Heart right ventricle (tissue), 16 donors: ENCODE measurements at regions not wholly inside any gene's neighbourhood (a gene's known extent, or its start where the extent isn't known, plus 50 kb on each side); places are given as distances from the start of the nearest gene placed in this dataset.

Experiments used
- ATAC-seq, 8 donors: fragments of 200-7000 bp; cut with Tn5 transposase; one replicate each; pipeline ENCODE4 v1.9.1; 2020; ENCODE audit warnings: mild to moderate bottlenecking in 8 of 8, moderate library complexity in 8 of 8, moderate number of reproducible peaks in 1 of 8
- DNase-seq, 2 donors: peaks; one replicate each; pipeline ENCODE4 v3.0.0-alpha.2; 2020
- H3K27ac ChIP-seq, 10 donors: fragments of 200-600 bp; sonication (generic) in 2 of 10; one replicate each; pipeline versions ENCODE4 v1.5.0 to v1.8.0; 2020 to 2022; ENCODE audit warnings: mild to moderate bottlenecking in 3 of 10
- H3K27me3 ChIP-seq, 7 donors: fragments of 200-600 bp; one replicate each; pipeline ENCODE4 v1.8.0; 2021 to 2022; ENCODE audit warnings: mild to moderate bottlenecking in 2 of 7
- H3K36me3 ChIP-seq, 9 donors: fragments of 200-600 bp; sonication (generic) in 1 of 9; one replicate each; pipeline versions ENCODE4 v1.5.0 to v1.8.0; 2020 to 2022; ENCODE audit warnings: mild to moderate bottlenecking in 2 of 9
- H3K4me1 ChIP-seq, 9 donors: fragments of 200-600 bp; sonication (generic) in 1 of 9; one replicate each; pipeline versions ENCODE4 v1.5.0 to v1.8.0; 2020 to 2022; ENCODE audit warnings: mild to moderate bottlenecking in 4 of 9
- H3K4me3 ChIP-seq, 10 donors: fragments of 200-600 bp; sonication (generic) in 2 of 10; one replicate each; pipeline versions ENCODE4 v1.5.0 to v1.8.0; 2020 to 2022; ENCODE audit warnings: mild to moderate bottlenecking in 7 of 10, moderate library complexity in 2 of 10
- H3K9me3 ChIP-seq, 11 donors: fragments of 200-600 bp in 10 of 11; sonication (generic) in 2 of 11; one replicate each; pipeline versions ENCODE4 v1.5.0 to v1.8.0; 2013 to 2022; ENCODE audit warnings: mild to moderate bottlenecking in 2 of 11, control low read depth in 1 of 11, moderate library complexity in 1 of 11
- CTCF ChIP-seq, 9 donors: fragments of 200-600 bp; sonication (generic) in 2 of 9; IDR thresholded peaks; one replicate each; pipeline versions ENCODE4 v1.5.0 to v1.8.0; 2021 to 2022; ENCODE audit warnings: antibody characterized with exemption in 9 of 9, mild to moderate bottlenecking in 5 of 9, moderate library complexity in 1 of 9
- WGBS, 2 donors: extraction: QIAGEN DNeasy Blood & Tissue Kit; methylation state at CpG; one replicate each; pipeline ENCODE4 v1.1.7; 2013; ENCODE audit warnings: inconsistent platforms in 1 of 2; 5-methylcytosine and 5-hydroxymethylcytosine counted together
- intact Hi-C, 10 donors: fragments of 100-400 bp; cut with DNase I; formaldehyde crosslinking; loops; one replicate each; pipeline versions ENCODE4 v1.11.1 to v1.14.2; 2022
- donor health status: Arrhythmogenic right ventricular cardiomyopathy.
- donor health status: ischemic (EF 13 %, LVEDD 7.1; RV severe dilation, severe dysfunction).
- donor health status: healthy with polysubstance abuse.
- donor health status: DM: no; HTN: yes; CAD: no.
- donor health status: DM: no; HTN: no; CAD: no.
- donor health status: ischemic (EF 25% LVEDD 6.9; RV normal size, moderate dysfunction).
- donor health status: ischemic (EF 25% LVEDD 5.7; RV mildly dilated, moderate dysfunction).
- donor health status: healthy.
- donor health status: DM: yes; HTN: yes; CAD: no.
- donor health status: Ischemic cardiomyopathy.
- donor health status: ischemic (EF 35%, LVEDD 5.7; RV mildly dilated, moderate dysfunction).
- donor health status: nonischemic (EF 11% LVEDD 7.7; RV severe dilation, severe dysfunction).
- donor health status: DM: yes; HTN: yes; CAD: no.
- donor health status: PGD.
- donor health status: ischemic (EF 29% LVEDD 5.4; RV normal size, mild dysfunction).
- donor health status: nonischemic (EF 23%, LVEDD 6.1; RV moderate dilation, normal function).

DNA sequence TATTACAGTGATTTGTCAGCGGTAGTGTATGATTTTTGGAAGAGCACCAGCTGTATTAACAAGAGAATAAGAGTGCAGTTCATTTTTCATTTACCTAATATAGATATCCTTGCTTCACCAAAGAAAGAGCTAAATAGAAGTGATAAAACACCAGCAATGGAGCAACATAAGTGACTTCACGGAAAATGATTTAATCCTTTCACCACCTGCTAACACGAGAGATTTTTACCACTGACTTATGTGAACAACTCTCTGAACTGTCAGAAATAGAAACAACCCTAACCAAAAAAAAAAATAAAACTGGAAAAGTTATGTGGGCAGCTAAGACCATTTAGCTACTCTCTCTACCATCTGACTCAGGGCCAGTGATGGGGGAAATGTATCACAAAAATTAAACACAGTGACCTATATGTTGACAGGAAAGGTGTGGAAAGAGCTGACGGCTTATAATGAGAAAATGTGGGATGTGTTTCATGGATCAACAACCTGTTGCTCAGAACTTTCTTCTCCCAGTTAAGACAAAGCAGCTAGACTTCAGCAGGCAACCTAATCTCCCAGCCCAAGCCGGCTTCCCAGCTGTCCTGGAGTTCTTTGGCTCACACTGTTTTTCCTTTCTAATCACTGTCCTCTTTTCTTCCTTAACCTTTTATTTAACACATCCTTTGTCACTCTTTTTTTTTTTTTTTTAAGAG is 272.7 kb downstream of the SS18 start:
- Histone ChIP-seq H3K36me3 (no peaks in the 10 kb centered on the region), H3K4me1 (no peaks in the 10 kb centered on the region), H3K4me3 (no peak overlapping the region), H3K27ac (no peak overlapping the region), H3K27me3 (peaks cover 0 to 13% (median 0%) of the 10 kb centered on the region in 7 donors), H3K9me3 (peaks cover 0 to 3% (median 0%) of the 10 kb centered on the region in 11 donors)
- intact Hi-C loops, result no loop called here
- no peak for TF ChIP-seq CTCF (IDR thresholded peaks at IDR 0.05)
- WGBS, 2 donors, result 60 to 64% methylated on average over 5 of the region's 5 CpGs
- no peak for DNase-seq
- ATAC-seq, result no peak

DNA sequence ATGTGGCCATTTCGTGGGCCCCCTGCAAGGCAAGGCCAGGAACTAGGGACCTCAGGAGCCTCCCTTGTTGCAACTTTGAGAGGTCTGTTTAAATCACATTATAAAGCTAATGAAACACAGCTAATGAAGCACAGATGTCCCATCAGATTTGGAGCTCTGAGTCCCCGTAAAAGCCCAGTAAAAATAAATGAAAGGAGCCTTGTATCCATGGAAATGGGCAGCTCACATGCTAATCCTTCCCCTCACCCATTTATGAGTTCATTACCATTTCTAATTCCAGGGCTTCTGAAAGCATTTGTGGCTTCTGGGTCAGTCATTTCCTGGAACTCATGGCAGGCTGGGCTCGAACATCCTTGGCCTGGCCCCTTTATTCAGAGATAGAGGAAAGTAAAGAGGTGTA is 274.8 kb downstream of the SS18 start:
- Histone ChIP-seq H3K27me3 (peaks cover 0 to 13% (median 0%) of the 10 kb centered on the region in 7 donors), H3K27ac (no peak overlapping the region), H3K9me3 (no peaks in the 10 kb centered on the region), H3K36me3 (no peaks in the 10 kb centered on the region), H3K4me3 (no peak overlapping the region), H3K4me1 (no peaks in the 10 kb centered on the region)
- no peak for TF ChIP-seq CTCF (IDR thresholded peaks at IDR 0.05)
- ATAC-seq (no peak), DNase-seq (no peak)
- intact Hi-C loops, result no loop called here
- 86 to 87% methylated on average over 3 of the region's 3 CpGs for WGBS, 2 donors

DNA sequence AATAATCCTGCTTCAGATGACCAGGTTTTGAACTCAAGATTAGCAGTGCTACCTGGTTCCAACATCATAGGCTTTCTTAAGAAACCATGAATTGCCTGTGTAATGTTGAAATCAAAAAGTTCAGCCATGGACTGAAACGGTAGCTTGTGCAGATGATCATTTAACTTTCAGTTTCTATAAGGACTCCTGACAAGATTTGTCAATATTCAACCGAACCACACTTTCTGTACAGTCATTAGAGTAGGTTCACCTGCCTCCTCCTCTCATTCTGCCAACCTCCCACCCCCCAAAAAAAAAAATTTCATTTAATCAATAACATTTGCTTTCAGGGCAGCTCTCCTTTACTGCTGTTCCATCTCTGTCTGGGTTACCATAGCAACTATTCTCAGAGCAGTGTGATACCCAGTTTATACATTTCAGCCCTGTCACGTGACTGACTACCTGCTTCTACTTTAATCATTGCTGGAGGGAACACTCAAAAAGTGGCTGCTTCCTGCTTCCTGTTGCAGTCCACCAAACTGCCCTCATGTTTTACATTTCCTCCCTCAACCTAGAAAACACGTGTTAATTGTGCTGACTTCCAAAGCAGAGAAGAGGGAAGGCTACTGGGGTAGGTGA is 275.5 kb downstream of the SS18 start:
- Histone ChIP-seq H3K27me3 (peaks cover 0 to 13% (median 0%) of the 10 kb centered on the region in 7 donors), H3K4me3 (no peak overlapping the region), H3K27ac (no peak overlapping the region), H3K36me3 (no peaks in the 10 kb centered on the region), H3K4me1 (no peaks in the 10 kb centered on the region), H3K9me3 (no peaks in the 10 kb centered on the region)
- no peak for ATAC-seq
- no peak for TF ChIP-seq CTCF (IDR thresholded peaks at IDR 0.05)
- intact Hi-C loops, result no loop called here
- no peak for DNase-seq
- 67 to 78% methylated on average over 4 of the region's 4 CpGs for WGBS, 2 donors

GRCh38 chr18:25813110-25813509 is 277.3 kb downstream of the SS18 start:
- no peaks in the 10 kb centered on the region for H3K4me1 ChIP-seq
- intact Hi-C loops, result no loop called here
- no peaks in the 10 kb centered on the region for H3K36me3 ChIP-seq
- H3K4me3 ChIP-seq, result no peak overlapping the region
- WGBS, 2 donors, result 77 to 78% methylated on average over 5 of the region's 5 CpGs
- H3K9me3 ChIP-seq, result no peaks in the 10 kb centered on the region
- no peak overlapping the region for H3K27ac ChIP-seq
- DNase-seq (no peak), ATAC-seq (no peak)
- no peak for TF ChIP-seq CTCF (IDR thresholded peaks at IDR 0.05)
- peaks cover 0 to 13% (median 0%) of the 10 kb centered on the region in 7 donors for H3K27me3 ChIP-seq
